GM23248 (cell line): ENCODE measurements at regions not wholly inside any gene's neighbourhood (a gene's known extent, or its start where the extent isn't known, plus 50 kb on each side); places are given as distances from the start of the nearest gene placed in this dataset.
A peak's percentile ranks its signal among the peaks of the same experiment; 100 is the strongest.

Experiments used
- DNase-seq: peaks from one replicate; pipeline ENCODE4 v3.0.0-alpha.2; 2015
- H2AFZ ChIP-seq: fragments of 200-600 bp; sonication (generic); 2 replicates; pipeline ENCODE4 v1.6.1; 2016; ENCODE audit warnings: antibody characterized with exemption
- H3F3A ChIP-seq: fragments of 200-600 bp; sonication (generic); 2 replicates; pipeline ENCODE4 v1.6.1; 2016; ENCODE audit warnings: mild to moderate bottlenecking, antibody characterized with exemption, mixed run types; ENCODE audit not compliant: insufficient read depth
- H3K27ac ChIP-seq: fragments of 200-600 bp; sonication (generic); 2 replicates; pipeline ENCODE4 v1.5.1; 2016; ENCODE audit warnings: mild to moderate bottlenecking
- H3K27me3 ChIP-seq: fragments of 200-600 bp; sonication (generic); replicated peaks from 2 replicates; pipeline ENCODE4 v1.6.1; 2016; ENCODE audit warnings: mild to moderate bottlenecking; ENCODE audit not compliant: insufficient read depth
- H3K36me3 ChIP-seq: fragments of 200-600 bp; sonication (generic); 2 replicates; pipeline ENCODE4 v1.6.1; 2016; ENCODE audit warnings: low read depth, mild to moderate bottlenecking
- H3K4me1 ChIP-seq: fragments of 200-600 bp; sonication (generic); 2 replicates; pipeline ENCODE4 v1.6.1; 2016; ENCODE audit warnings: mild to moderate bottlenecking; ENCODE audit not compliant: insufficient read depth
- H3K4me2 ChIP-seq: fragments of 200-600 bp; sonication (generic); one replicate; pipeline ENCODE4 v1.6.1; 2016; ENCODE audit warnings: mild to moderate bottlenecking; ENCODE audit not compliant: unreplicated experiment
- H3K4me3 ChIP-seq: fragments of 200-600 bp; sonication (generic); 2 replicates; pipeline ENCODE4 v1.5.1; 2016; ENCODE audit warnings: mild to moderate bottlenecking
- H3K79me2 ChIP-seq: fragments of 200-600 bp; sonication (generic); 2 replicates; pipeline ENCODE4 v1.6.1; 2016; ENCODE audit warnings: mild to moderate bottlenecking; ENCODE audit not compliant: insufficient read depth
- H3K9ac ChIP-seq: fragments of 200-600 bp; sonication (generic); 2 replicates; pipeline ENCODE4 v1.6.1; 2016; ENCODE audit warnings: mild to moderate bottlenecking
- H3K9me2 ChIP-seq: fragments of 200-600 bp; sonication (generic); 2 replicates; pipeline ENCODE4 v1.6.1; 2016; ENCODE audit warnings: mixed run types, mild to moderate bottlenecking, moderate library complexity; ENCODE audit not compliant: insufficient read depth
- H3K9me3 ChIP-seq: fragments of 200-600 bp; sonication (generic); one replicate; pipeline ENCODE4 v1.6.1; 2017; ENCODE audit warnings: low read depth
- H4K20me1 ChIP-seq: fragments of 200-600 bp; sonication (generic); 2 replicates; pipeline ENCODE4 v1.6.0; 2016; ENCODE audit not compliant: insufficient read depth
- EZH2 ChIP-seq: fragments of 200-600 bp; sonication (generic); IDR thresholded peaks from 2 replicates; pipeline ENCODE4 v1.6.1; 2018; ENCODE audit warnings: antibody characterized with exemption, mild to moderate bottlenecking; ENCODE audit not compliant: insufficient read depth, poor library complexity, severe bottlenecking
- EZH2phosphoT487 ChIP-seq: fragments of 200-600 bp; sonication (generic); IDR thresholded peaks from 2 replicates; pipeline ENCODE4 v1.6.1; 2018; ENCODE audit warnings: antibody characterized with exemption, moderate library complexity, mild to moderate bottlenecking, low read depth; ENCODE audit not compliant: insufficient read depth
- WGBS, 2 experiments: methylation state at CpG; one replicate each; pipeline ENCODE4 v1.1.6; 2015 to 2017; ENCODE audit warnings: low lambda C conversion rate in 2 of 2, low coverage in 1 of 2; ENCODE audit errors: missing lambda C conversion rate in 2 of 2; 5-methylcytosine and 5-hydroxymethylcytosine counted together
- in situ Hi-C: fragments of 300-500 bp; cut with MboI; formaldehyde crosslinking; loops from 2 replicates; pipeline ENCODE4 v1.15.0; 2020

- no peak for DNase-seq
- no peak overlapping the region for H2AFZ ChIP-seq
- H3K4me1 ChIP-seq = peaks cover 23% of the 10 kb centered on the region
- no peak overlapping the region for H3K27ac ChIP-seq
- peaks cover 27% of the 10 kb centered on the region for H3F3A ChIP-seq
- H3K4me3 ChIP-seq = no peak overlapping the region
- TF ChIP-seq EZH2phosphoT487 = no peak
- H4K20me1 ChIP-seq = no peaks in the 10 kb centered on the region
- H3K4me2 ChIP-seq = no peak overlapping the region
- H3K9me3 ChIP-seq = no peaks in the 10 kb centered on the region
- no peaks in the 10 kb centered on the region for H3K36me3 ChIP-seq
- no peaks in the 10 kb centered on the region for H3K27me3 ChIP-seq
- in situ Hi-C loops = no loop called here
- H3K9ac ChIP-seq = no peak overlapping the region
- no peaks in the 10 kb centered on the region for H3K9me2 ChIP-seq
- no peaks in the 10 kb centered on the region for H3K79me2 ChIP-seq
Measured at GRCh38 chr6:16912756-16913155, 151.5 kb upstream of the ATXN1 start.

- H3K4me1 ChIP-seq = peaks cover 23% of the 10 kb centered on the region
- H3F3A ChIP-seq = peaks cover 27% of the 10 kb centered on the region
- H3K27ac ChIP-seq = peak overlapping the region; percentile 72
- peak overlapping the region; percentile 33 for H3K4me2 ChIP-seq
- no peak overlapping the region for H2AFZ ChIP-seq
- no peaks in the 10 kb centered on the region for H4K20me1 ChIP-seq
- H3K27me3 ChIP-seq = no peaks in the 10 kb centered on the region
- TF ChIP-seq EZH2 (no peak), EZH2phosphoT487 (no peak)
- no peaks in the 10 kb centered on the region for H3K79me2 ChIP-seq
- WGBS, 2 experiments = 94 to 99% methylated on average over 3 of the region's 3 CpGs
- no peaks in the 10 kb centered on the region for H3K9me2 ChIP-seq
- no peak for DNase-seq
- H3K4me3 ChIP-seq = no peak overlapping the region
- H3K36me3 ChIP-seq = no peaks in the 10 kb centered on the region
- peak overlapping the region; percentile 24; the same call in 1 of the 2 replicates for H3K9ac ChIP-seq
- in situ Hi-C loops = no loop called here
- H3K9me3 ChIP-seq = no peaks in the 10 kb centered on the region
Measured at GRCh38 chr6:16911088-16911487, 149.8 kb upstream of the ATXN1 start.

- H3K9me3 ChIP-seq = no peaks in the 10 kb centered on the region
- TF ChIP-seq EZH2phosphoT487 = peak; percentile 72; the same call in 1 of the 2 replicates
- TF ChIP-seq EZH2 = no peak
- H3K36me3 ChIP-seq = no peaks in the 10 kb centered on the region
- H3K9me2 ChIP-seq = no peaks in the 10 kb centered on the region
- peaks cover 27% of the 10 kb centered on the region for H3F3A ChIP-seq
- H3K79me2 ChIP-seq = no peaks in the 10 kb centered on the region
- H3K4me1 ChIP-seq = peaks cover 23% of the 10 kb centered on the region
- in situ Hi-C loops = no loop called here
- H3K4me3 ChIP-seq = no peak overlapping the region
- DNase-seq = peak; percentile 96
- H4K20me1 ChIP-seq = no peaks in the 10 kb centered on the region
- WGBS, 2 experiments = 41 to 43% methylated on average over 4 of the region's 4 CpGs
- H2AFZ ChIP-seq = no peak overlapping the region
- no peak overlapping the region for H3K9ac ChIP-seq
- H3K27ac ChIP-seq = peak overlapping the region; percentile 72
- no peaks in the 10 kb centered on the region for H3K27me3 ChIP-seq
- peak overlapping the region; percentile 33 for H3K4me2 ChIP-seq
Measured at GRCh38 chr6:16909658-16910360, 148.5 kb upstream of the ATXN1 start.

DNA sequence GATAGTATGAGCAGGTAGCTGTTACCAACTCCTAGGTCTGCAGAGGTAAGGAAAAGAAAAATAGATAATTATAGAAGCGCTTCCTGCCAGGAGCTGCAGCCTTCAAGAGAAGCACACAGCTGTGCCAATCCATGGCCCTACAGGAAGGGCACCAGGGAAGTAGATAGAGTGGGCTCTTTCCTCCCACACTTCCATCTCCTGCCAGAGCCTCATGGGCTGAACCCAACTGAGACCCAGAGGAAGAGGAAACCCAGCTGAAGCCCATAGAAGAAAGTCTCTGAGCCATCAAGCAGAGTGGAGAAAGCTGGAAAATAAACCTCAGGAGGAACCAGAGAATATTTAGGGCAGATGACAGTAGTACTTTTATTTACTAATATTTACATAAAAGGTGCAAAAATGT lies 146.7 kb upstream of the ATXN1 start:
- H3F3A ChIP-seq = peaks cover 32% of the 10 kb centered on the region
- no peak overlapping the region for H3K9ac ChIP-seq
- H3K9me2 ChIP-seq = no peaks in the 10 kb centered on the region
- H3K27ac ChIP-seq = no peak overlapping the region
- H4K20me1 ChIP-seq = no peaks in the 10 kb centered on the region
- H3K27me3 ChIP-seq = no peaks in the 10 kb centered on the region
- no peak overlapping the region for H2AFZ ChIP-seq
- H3K36me3 ChIP-seq = no peaks in the 10 kb centered on the region
- H3K9me3 ChIP-seq = no peaks in the 10 kb centered on the region
- in situ Hi-C loops = no loop called here
- no peak for DNase-seq
- H3K4me2 ChIP-seq = no peak overlapping the region
- H3K79me2 ChIP-seq = no peaks in the 10 kb centered on the region
- TF ChIP-seq EZH2phosphoT487 = no peak
- TF ChIP-seq EZH2 = no peak
- WGBS, 2 experiments = 100% methylated on average over 1 of the region's 1 CpG
- H3K4me3 ChIP-seq = no peak overlapping the region
- H3K4me1 ChIP-seq = peaks cover 36% of the 10 kb centered on the region

- H3K9ac ChIP-seq = no peak overlapping the region
- no peak overlapping the region for H3K4me3 ChIP-seq
- peaks cover 37% of the 10 kb centered on the region for H3K4me1 ChIP-seq
- H3K36me3 ChIP-seq = no peaks in the 10 kb centered on the region
- 65 to 74% methylated on average over 6 of the region's 6 CpGs for WGBS, 2 experiments
- DNase-seq = no peak
- in situ Hi-C loops = no loop called here
- no peak overlapping the region for H3K27ac ChIP-seq
- no peaks in the 10 kb centered on the region for H3K9me2 ChIP-seq
- H3K9me3 ChIP-seq = no peaks in the 10 kb centered on the region
- H3K4me2 ChIP-seq = no peak overlapping the region
- H3K27me3 ChIP-seq = no peaks in the 10 kb centered on the region
- no peak overlapping the region for H2AFZ ChIP-seq
- no peaks in the 10 kb centered on the region for H4K20me1 ChIP-seq
- peaks cover 24% of the 10 kb centered on the region for H3F3A ChIP-seq
- TF ChIP-seq EZH2 (no peak), EZH2phosphoT487 (no peak)
- H3K79me2 ChIP-seq = no peaks in the 10 kb centered on the region
Measured at GRCh38 chr6:16904957-16905356, 143.7 kb upstream of the ATXN1 start.
